Epithelial cell of esophagus (primary cell): ENCODE measurements at regions not wholly inside any gene's neighbourhood (a gene's known extent, or its start where the extent isn't known, plus 50 kb on each side); places are given as distances from the start of the nearest gene placed in this dataset.
A peak's percentile ranks its signal among the peaks of the same experiment; 100 is the strongest.
"Not testable (repeated sequence)": the region's sequence is repeated elsewhere in the genome, so short reads cannot be mapped to it uniquely, and the experiment has no call there.

ENCODE experiments used
- DNase-seq: peaks from one replicate; pipeline ENCODE4 v3.0.0; 2010; ENCODE audit warnings: low read depth
- H3K4me3 ChIP-seq: 2 replicates; pipeline ENCODE4 v1.5.1; 2011; ENCODE audit warnings: mild to moderate bottlenecking, low read length, control low read depth
- CTCF ChIP-seq: IDR thresholded peaks from 2 replicates; pipeline ENCODE4 v1.5.1; 2011; ENCODE audit warnings: low read depth, mild to moderate bottlenecking, low read length, control low read depth, inconsistent platforms; ENCODE audit not compliant: insufficient read depth; ENCODE audit errors: missing control alignments

GRCh38 chr1:111063595-111063994, 76.3 kb downstream of the DRAM2 start:
- H3K4me3 ChIP-seq = no peak overlapping the region
- TF ChIP-seq CTCF = no peak
- DNase-seq = no peak

GRCh38 chr1:111062624-111063023, 77.3 kb downstream of the DRAM2 start:
- H3K4me3 ChIP-seq = no peak overlapping the region
- TF ChIP-seq CTCF = no peak
- peak; percentile 9 for DNase-seq

- no peak overlapping the region for H3K4me3 ChIP-seq
- no peak for TF ChIP-seq CTCF
Observed at GRCh38 chr1:111062081-111062480, 77.8 kb downstream of the DRAM2 start.

GRCh38 chr1:111054656-111055055, 85.2 kb downstream of the DRAM2 start:
- DNase-seq = no peak
- H3K4me3 ChIP-seq = no peak overlapping the region
- no peak for TF ChIP-seq CTCF

More at GRCh38 chr1:111062081-111062480, 77.8 kb downstream of the DRAM2 start:
- DNase-seq = peak; percentile 46

- TF ChIP-seq CTCF = no peak
- peak; percentile 40 for DNase-seq
- no peak overlapping the region for H3K4me3 ChIP-seq
Observed at GRCh38 chr1:111052246-111052645, 87.6 kb downstream of the DRAM2 start.

- not testable (repeated sequence) for H3K4me3 ChIP-seq, DNase-seq
Observed at GRCh38 chr1:111048253-111048652, 84.5 kb upstream of the LRIF1 start.

- no peak overlapping the region for H3K4me3 ChIP-seq
- no peak for DNase-seq
Observed at GRCh38 chr1:111045033-111045722, 81.5 kb upstream of the LRIF1 start.

More at GRCh38 chr1:111045033-111045722, 81.5 kb upstream of the LRIF1 start:
- no peak for TF ChIP-seq CTCF
